Bone marrow (tissue), 2 donors: ENCODE measurements at regions not wholly inside any gene's neighbourhood (a gene's known extent, or its start where the extent isn't known, plus 50 kb on each side); places are given as distances from the start of the nearest gene placed in this dataset.

Experiments used
- DNase-seq, 2 donors: peaks; one replicate each; lab custom pipeline; 2025; lab: John Stamatoyannopoulos, UW

- no peak for DNase-seq
Observed at GRCh38 chr3:81045976-81046375, 715.5 kb downstream of the GBE1 start.

DNA sequence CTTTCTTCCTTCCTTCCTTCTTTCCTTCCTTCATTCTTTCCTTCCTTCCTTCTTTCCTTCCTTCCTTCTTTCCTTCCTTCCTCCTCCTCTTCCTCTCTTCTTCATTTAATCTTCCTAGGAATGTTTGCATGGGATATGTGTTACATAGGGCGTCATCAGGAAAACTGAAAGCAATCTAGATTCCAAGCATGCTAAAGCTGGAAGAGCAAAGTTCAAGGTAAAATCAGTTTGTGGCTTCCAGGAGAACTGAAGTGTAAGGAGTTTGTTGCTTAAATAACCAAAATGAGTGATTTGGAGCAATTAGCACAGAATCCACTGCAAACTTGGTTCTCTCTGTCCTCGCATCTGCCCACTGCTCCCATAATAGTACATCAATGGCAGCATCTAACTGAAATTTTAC is 716.2 kb downstream of the GBE1 start:
- DNase-seq, result no peak

- DNase-seq, result no peak
Observed at GRCh38 chr3:81043660-81044199, 717.7 kb downstream of the GBE1 start.

- DNase-seq, result no peak
Observed at GRCh38 chr3:81043009-81043408, 718.4 kb downstream of the GBE1 start.

- DNase-seq, result no peak
Observed at GRCh38 chr3:81041331-81041730, 720.1 kb downstream of the GBE1 start.

- DNase-seq, result no peak
Observed at GRCh38 chr3:81040107-81040506, 721.3 kb downstream of the GBE1 start.

DNA sequence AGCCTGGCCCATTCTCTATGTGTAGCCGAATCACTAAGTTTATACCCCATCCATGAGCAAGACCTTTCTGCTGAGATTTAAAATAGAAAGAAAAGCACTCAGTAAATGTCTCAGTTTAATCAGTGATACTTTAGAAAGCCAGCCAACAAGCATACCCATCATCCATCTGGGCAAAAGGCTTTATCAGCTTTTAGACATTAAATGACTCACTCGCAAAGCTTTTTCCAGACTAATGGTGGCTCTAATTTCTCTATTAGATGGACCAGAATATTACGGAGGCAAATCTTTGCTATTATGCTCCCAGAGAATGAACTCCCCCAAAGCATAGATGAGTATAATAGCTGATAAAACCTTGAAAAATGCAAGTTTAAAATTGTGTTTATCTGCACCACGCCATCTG is 727.8 kb downstream of the GBE1 start:
- no peak for DNase-seq

DNA sequence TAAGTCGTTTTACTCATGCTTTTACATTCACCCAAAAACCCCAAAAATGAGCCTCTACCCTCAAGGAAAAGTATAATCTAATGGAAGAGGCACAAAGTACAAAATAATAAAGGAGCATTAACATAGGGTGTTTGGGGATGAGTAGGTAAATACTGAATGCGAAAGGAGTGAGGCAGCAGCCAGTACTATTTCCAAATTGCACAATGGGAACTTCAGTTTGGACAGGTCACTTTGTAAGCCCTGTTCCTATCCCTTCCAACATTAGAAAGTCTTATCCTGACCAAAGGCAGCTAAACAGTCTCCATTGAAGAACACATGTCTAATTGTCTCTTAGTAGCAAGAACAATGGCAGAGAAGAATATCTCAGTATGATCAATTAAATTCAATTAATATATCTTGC is 728.3 kb downstream of the GBE1 start:
- DNase-seq, result no peak

GRCh38 chr3:81029861-81030260 is 731.6 kb downstream of the GBE1 start:
- no peak for DNase-seq

- DNase-seq, result no peak
Observed at GRCh38 chr3:81027344-81027743, 734.1 kb downstream of the GBE1 start.

DNA sequence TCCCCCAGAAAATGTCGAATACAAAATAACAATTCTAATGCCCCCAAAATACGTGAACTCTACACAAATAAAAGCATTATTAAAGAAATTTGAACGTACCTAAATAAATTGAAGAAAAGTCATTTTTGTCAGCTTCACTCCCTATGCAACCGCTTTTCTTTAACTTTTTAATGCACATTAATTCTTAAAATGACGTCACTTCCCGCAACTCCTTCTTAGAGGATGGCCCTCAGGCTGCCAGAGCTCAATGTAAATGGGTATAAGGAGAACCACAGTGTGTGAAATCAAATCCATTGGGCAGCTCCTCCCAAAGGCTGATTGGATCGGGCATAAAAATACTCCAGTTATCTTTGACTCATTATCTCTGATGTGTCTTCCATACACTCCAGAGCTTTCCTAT is 736.9 kb downstream of the GBE1 start:
- DNase-seq, result no peak

DNA sequence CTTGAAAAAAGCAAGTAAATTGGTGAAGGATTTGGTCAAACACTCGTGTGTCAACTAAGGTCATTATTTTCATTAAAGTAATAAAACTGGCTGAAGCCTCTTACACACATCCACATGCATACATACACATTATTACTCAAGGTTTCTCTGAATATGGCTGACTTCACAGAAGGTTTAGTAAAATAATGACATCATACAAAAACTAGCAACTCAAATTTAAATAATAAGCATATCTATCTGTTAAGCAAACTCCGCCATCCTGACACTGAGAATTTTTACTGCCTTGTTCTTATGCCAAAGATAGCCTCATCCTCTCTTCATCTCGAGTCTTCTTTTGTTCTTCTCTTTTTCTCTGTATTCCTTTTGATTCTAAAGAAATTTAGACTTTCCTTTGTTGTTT is 739.1 kb downstream of the GBE1 start:
- DNase-seq, result no peak

DNA sequence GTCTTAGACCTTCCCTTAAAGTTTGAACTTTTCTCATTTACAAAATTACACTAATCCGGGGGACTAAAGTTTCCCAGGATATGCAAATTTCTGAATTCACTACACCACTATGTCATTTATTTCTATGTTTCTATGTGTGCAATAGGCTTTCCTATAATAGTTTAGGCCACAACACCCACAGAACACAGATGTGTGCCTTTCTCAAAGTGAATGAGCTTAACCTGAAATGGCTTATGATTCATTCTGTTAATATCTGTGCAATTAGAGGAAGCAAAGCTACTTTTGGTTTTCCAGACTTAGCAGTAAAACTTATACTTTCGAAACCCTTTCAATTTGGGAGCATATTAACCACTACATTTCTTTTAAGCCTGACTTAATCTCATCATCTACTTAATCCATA is 748.1 kb downstream of the GBE1 start:
- no peak for DNase-seq

DNA sequence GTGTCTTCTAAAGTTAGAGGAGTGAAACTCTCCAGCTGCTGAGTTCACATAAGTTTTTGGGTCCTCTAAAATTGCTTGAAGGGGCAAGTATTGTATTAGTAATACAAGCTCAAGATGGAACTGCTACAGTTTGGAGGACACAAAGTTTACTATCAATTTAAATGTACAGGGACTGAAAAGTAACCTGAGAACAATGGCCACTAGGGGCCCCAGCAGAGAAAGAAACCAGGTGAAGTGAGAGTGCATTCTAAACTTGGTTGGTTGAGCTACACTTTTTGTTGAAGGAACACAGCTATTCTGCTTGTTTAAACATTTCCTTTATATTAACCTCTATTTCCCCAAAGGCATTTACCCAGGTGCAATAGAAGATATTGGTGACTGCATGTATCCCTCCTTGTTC is 755.5 kb downstream of the GBE1 start:
- no peak for DNase-seq

- DNase-seq, result no peak
Observed at GRCh38 chr3:81003817-81004216, 757.6 kb downstream of the GBE1 start.

GRCh38 chr3:81003008-81003645 is 758.3 kb downstream of the GBE1 start:
- DNase-seq, result no peak

GRCh38 chr3:80999481-80999880 is 762.0 kb downstream of the GBE1 start:
- DNase-seq, result no peak

DNA sequence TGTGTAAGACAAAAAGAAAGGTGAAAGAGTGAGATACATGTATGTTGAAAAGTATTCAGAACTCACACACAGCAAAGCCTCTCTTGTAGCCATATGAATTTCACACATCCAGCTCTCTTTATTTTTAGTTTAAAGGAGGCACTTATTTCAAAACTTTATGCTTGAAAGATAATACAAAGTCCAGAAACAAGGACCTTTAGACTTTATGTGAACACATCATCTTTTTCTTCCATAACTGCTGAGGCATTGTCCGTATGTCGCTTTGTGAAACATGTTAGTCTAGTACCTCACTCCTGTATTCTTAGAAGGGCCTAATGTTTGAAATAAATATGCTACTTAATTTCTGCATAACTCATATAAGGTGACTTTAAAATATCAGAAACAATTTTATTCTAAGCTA is 763.4 kb downstream of the GBE1 start:
- no peak for DNase-seq

DNA sequence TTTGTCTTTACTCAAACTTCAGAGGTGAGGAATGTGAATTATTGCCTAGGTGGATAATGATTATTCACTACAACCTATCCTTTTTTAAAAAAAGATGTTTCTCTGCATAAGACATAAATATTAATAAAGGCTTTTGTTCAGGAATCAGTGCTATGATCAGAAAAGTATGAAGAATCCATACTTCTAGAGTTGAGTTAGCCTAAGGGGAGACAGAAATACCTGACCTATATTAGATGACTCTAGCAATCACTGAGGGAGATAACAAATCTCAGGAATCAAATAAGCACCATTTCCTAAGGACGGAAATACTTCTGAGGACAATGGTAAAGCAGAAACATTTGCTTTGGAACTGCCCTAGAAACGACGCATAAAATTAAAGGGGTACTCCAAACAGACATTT is 763.8 kb downstream of the GBE1 start:
- no peak for DNase-seq

GRCh38 chr3:80994767-80995166 is 766.7 kb downstream of the GBE1 start:
- no peak for DNase-seq

- no peak for DNase-seq
Observed at GRCh38 chr3:80994085-80994665, 767.3 kb downstream of the GBE1 start.

DNA sequence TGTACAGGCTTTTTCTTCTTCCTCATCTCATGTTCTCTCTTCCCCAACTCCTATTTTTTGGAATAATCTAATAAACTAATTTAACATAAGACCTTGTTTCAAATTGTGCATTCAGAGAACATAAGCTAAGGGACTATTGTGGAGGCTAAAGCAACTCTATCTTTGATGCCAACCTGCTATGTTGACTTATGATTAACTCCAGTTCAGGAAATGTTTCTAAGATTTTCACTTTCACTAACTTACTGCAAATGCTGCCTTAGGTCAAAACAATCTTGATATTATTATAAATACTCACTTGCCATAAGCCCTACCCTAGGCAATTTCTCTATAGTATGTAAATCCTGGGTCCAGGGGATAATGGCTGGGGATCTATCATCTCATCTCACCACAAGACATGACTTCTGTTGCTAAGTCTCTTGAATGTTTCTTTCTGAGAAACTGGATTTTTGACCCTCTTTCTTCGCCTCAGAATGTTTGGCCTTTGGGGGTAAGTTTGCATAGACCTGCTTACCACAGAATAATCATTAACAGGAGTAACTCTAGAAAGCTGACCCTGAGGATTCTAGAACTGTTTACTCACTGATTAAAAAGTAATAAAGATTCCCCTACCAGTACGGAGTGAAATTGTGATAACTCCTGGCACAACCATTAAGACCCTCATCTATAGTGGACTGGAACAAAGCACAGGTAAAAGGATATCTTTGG is 768.1 kb downstream of the GBE1 start:
- no peak for DNase-seq

DNA sequence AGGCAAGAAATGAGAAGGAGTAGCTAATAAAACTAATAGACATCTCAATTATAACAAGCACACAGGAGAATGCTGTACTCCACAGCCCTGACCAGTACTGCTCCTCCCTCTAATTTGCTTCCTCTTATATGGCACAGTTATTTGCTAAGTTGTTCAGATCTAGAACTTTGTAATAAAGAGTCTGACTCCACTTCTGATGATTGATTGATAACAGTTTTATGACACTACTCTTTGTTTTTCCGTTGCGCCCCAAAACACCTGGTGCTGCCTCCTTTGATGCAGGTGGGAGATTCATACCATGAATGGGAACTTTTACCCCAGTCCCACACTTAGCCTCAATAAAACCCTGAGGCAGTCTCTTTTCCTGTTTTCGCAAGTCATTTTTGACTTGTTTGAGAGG is 777.7 kb downstream of the GBE1 start:
- no peak for DNase-seq
